Left renal cortex interstitium (tissue), 4 donors: ENCODE measurements at regions not wholly inside any gene's neighbourhood (a gene's known extent, or its start where the extent isn't known, plus 50 kb on each side); places are given as distances from the start of the nearest gene placed in this dataset.
A peak's percentile ranks its signal among the peaks of the same experiment; 100 is the strongest.

ENCODE experiments used
- DNase-seq, 4 donors: peaks; one replicate each; pipeline ENCODE4 v3.0.0-alpha.2; 2013; ENCODE audit warnings: low read depth in 4 of 4, low spot score in 2 of 4, missing footprints in 1 of 4

- DNase-seq = no peak
These were observed 507.2 kb upstream of the IGFBP3 start for GRCh38 chr7:46428295-46428694.

DNA sequence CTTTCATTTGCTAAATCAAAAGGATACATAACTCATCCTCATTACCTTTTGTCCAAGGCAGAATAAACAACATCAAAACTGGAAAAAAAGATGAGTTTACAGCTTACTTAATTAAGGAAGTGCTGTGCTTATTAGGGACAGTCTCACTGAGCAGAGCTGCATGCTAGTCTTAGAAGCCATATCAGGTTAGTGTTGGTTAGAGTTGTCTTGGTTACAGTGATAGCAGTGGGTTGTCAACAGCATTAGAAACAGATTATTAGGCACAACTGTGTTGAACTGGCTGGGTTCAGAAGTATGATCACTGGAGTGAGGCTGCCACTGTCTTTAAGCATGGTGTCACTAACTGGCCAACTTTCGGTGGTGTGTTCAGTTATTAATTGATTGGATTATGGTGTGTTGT, 503.9 kb upstream of the IGFBP3 start:
- DNase-seq = peak in 2 of 4 donors; percentile 11 to 23

- no peak for DNase-seq
These were observed 500.6 kb upstream of the IGFBP3 start for GRCh38 chr7:46421441-46422230.

DNA sequence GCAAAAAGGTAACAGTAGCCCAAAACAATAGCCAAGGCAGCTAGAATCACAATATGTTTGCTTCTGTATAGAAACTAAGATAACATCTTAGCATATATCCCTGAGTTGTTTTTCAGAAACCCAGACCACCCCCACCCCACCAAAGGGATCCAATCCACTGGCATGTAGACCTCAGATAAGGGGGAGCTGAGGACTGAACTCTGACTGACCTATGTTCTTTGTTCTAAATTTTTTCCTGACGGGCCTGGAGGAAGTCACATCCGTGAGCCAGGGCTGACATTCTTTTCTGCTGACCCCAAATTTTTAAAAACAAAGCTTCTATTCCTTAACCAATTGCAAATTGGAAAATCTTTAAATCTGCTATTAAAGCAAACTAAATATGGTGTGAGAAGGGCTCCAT, 493.9 kb upstream of the IGFBP3 start:
- no peak for DNase-seq

DNA sequence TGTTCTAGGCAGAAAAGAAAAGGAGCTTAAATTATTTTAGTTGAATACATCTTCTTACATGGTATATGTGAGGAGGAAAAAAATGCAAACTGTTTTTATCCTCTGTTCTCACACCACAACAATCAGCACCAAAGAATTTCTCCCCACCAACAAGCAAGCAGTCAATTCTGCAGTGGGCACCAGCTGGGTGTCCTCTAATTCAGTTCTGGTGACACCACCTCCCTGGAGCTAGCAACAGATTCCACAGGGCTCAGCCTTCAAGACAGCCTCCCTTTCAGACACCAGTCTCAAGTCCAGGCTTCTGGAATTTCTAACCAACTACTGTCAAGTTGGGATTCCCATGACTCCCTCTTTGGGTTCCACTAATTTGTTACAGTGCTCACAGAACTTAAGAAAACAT, 490.2 kb upstream of the IGFBP3 start:
- no peak for DNase-seq

GRCh38 chr7:46407125-46407524, 486.1 kb upstream of the IGFBP3 start:
- DNase-seq = no peak

GRCh38 chr7:46397591-46397990, 476.5 kb upstream of the IGFBP3 start:
- no peak for DNase-seq

DNA sequence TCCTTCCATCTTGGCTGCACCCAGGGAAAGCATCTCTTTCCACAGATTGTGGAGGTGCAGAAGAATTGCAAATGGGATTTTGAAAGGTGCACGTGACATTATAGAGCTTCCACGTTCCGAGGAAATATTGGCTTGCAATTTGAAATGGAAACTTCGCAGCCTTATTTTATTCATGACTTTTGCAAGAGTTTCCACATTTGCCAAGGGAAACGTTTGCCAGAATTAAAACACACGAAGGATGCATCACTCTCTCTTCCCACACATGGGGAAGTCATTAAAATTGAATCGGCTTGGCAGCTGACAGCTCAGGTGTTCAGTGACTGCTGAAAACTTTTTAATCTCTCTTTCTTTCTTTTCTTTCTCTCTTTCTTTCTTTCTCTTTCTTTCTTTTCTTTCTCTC, 475.4 kb upstream of the IGFBP3 start:
- DNase-seq = no peak

DNA sequence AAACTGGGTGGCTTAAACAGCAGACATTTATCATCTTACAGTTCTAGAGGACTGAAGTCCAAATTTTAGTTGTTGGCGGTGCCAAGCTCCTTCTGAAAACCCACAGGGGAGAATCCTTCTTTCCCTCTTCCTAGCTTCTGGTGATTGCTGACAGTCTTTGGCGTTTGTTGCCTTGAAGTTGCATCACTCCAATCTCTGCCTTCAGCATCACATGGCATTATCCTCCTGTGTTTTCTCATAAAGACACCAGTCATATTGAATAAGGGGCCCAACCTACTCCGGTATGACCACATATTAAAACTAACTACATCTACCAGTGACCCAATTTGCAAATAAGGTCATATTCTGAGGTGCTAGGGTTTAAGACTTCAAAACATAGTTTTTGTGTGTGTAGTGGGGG, 472.1 kb upstream of the IGFBP3 start:
- DNase-seq = no peak

DNA sequence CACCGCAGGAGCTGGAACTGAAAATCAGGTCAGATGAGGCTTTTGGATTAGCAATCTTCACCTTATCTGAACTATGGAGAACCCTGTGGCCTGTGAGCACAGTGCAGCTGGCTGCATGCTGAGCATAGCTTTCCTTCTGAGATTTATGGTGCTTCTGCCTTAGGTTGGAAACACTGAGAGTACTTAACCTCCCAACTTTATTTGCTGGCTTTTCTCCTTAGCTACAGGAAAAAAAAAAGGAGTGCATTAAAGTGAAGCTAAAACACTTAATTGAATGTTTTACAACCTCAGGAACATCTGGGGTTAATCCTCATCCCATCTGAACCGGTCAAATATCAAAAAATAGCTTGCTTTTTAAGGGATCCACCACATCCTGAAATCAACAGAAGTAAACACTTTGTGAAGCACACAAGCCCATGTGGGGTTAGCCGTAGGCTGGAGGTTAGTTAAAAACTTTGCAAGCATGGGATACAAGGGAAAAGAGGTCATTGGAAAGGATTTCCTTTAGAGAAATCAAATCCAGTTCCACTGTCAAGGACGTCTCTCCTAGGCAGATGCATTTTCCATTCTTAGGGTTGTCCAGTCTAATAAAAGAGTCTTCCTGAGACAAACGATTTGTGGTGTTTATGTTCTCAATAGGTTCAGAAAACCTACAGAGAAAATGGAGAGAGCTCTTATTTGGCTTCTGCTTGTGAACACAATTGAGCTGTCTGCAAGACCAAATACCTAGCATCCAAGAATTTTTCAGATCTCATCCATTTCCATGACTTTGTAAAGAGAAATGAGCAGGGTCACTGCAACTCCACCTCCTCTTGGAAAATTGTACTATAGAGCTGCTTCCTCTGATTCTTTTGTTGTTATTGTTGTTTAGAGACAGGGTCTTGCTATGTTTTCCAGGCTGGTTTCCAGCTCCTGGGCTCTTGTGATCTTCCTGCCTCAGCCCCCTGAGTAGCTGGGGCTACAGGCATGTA, 470.4 kb upstream of the IGFBP3 start:
- peak; percentile 28 to 66 (median 58) for DNase-seq

DNA sequence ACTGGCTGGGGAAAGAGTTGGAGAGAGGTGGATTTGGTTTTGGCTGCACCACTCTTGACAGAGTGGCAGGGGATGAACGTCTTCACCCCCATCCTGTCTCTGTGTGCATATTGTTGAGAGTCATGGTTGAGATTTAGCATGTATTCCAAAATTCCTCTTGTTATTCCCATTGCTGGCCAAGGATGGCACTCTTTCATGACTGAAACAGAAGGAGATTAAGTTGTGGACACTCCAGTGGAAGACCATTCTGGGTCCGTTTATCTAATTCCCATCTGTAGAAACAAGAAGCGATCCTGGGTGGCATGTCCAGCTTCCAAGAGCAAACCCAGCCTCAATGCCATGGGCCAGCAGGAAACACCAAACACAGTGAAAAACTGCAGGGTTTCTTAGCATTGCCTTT, 469.0 kb upstream of the IGFBP3 start:
- DNase-seq = no peak

DNA sequence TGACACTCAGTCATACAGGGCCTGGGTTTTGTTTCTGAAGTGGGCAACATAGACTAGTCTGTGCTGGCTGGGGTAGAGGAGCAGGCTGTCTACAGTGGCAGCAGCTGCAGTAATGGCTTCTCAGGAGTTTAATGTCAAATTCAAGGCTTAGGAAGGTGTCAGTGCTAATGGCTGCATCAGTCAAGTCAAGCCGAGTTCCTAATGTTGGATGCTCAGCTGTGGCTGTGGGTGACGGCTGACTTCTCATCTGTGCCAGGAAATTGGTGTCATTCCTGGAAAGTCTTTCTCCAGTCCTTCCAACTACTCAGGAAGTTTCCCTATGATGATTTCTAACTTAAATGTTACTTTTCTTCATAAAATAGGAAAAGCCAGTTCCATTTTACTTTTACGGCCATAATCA, 468.1 kb upstream of the IGFBP3 start:
- no peak for DNase-seq

GRCh38 chr7:46387646-46388045, 466.6 kb upstream of the IGFBP3 start:
- no peak for DNase-seq

GRCh38 chr7:46386428-46387399, 465.6 kb upstream of the IGFBP3 start:
- no peak for DNase-seq

DNA sequence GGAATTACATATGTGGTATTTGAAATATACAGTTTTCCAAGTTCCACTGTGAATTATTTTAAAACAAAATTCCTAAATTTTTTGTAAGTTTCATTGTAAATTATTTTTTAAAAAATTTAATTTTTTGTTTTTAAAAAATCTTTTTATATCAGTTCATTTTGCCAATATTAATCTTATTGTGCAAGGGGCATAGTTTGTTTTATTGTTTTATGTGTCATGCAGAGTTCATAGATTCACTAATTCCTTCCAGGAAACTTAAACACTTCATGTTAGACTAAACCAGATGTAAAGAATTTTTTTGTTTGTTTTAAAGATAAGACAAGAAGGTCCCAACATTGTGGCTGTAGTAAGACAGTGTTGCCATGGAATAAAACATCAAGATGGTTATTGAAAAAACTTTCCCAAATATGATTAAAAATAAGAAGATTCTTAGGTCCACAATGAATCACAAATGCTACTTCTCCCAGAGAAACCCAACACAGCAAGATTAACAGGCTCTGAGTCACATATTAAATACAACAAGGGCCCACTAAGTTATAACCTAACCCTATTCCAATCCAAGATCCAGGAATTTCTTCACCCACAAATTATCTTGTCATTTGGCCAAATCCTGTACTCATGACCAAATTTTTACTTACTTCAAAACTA, 464.7 kb upstream of the IGFBP3 start:
- no peak for DNase-seq

- DNase-seq = no peak
These were observed 462.5 kb upstream of the IGFBP3 start for GRCh38 chr7:46383605-46384004.

- no peak for DNase-seq
These were observed 449.0 kb upstream of the IGFBP3 start for GRCh38 chr7:46369933-46370654.

DNA sequence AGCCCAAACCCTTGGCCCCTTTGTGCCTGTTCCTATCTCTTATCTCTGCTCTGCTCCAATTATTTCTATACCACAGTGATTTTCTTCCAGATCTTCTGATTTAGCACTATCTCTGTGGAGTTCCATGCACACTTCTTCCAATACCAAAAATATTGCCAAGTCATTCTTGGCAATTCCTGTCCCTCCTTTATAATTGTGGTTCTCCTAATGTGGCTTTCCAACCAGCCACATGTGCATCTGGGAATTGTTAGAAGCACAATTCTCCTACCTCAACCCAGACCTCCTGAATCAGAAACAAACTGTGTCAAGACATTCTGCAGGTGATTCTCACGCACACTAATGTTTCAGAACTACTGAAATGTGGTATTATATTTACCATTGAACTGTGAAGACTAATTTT, 447.8 kb upstream of the IGFBP3 start:
- DNase-seq = no peak

GRCh38 chr7:46366526-46366925, 445.5 kb upstream of the IGFBP3 start:
- no peak for DNase-seq
